ENCODE measurements at regions not wholly inside any gene's neighbourhood (a gene's known extent, or its start where the extent isn't known, plus 50 kb on each side); places are given as distances from the start of the nearest gene placed in this dataset.
"Not testable (repeated sequence)": the region's sequence is repeated elsewhere in the genome, so short reads cannot be mapped to it uniquely, and the experiment has no call there.

DNA sequence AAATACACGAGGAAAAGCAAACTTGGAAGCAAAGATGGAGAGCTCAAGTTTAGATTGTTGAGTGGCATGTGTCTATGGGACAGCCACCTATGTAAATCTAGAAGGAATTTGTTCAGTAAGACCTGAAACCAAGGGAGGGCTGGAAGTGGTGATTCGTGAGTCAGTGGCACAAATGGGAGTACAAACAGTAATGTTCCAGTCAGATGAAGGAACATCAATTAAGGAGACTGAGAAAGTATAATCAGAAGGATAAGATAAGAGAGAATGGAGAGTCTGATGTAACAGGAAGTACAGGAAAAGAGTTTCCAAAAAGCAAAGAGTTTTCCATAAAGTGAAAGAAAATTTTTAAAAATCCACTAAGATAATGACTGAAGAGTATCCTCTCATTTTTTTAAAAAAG lies 544.2 kb downstream of the KIF20B start:
- no peak overlapping the region for H3K27ac Mint-ChIP-seq
- no peaks in the 10 kb centered on the region for H3K9me3 Mint-ChIP-seq
- TF ChIP-seq, protein P1, sequence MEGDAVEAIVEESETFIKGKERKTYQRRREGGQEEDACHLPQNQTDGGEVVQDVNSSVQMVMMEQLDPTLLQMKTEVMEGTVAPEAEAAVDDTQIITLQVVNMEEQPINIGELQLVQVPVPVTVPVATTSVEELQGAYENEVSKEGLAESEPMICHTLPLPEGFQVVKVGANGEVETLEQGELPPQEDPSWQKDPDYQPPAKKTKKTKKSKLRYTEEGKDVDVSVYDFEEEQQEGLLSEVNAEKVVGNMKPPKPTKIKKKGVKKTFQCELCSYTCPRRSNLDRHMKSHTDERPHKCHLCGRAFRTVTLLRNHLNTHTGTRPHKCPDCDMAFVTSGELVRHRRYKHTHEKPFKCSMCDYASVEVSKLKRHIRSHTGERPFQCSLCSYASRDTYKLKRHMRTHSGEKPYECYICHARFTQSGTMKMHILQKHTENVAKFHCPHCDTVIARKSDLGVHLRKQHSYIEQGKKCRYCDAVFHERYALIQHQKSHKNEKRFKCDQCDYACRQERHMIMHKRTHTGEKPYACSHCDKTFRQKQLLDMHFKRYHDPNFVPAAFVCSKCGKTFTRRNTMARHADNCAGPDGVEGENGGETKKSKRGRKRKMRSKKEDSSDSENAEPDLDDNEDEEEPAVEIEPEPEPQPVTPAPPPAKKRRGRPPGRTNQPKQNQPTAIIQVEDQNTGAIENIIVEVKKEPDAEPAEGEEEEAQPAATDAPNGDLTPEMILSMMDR (conservative IDR thresholded peaks at IDR 0.05): no peak
- no peaks in the 10 kb centered on the region for H3K4me1 Mint-ChIP-seq (ENCODE audit: unreplicated experiment)
- no peaks in the 10 kb centered on the region for H3K27me3 Mint-ChIP-seq
- no peaks in the 10 kb centered on the region for H3K36me3 Mint-ChIP-seq
- DNase-seq (ENCODE audit: extremely low spot score, unreplicated experiment): no peak
- H3K4me3 Mint-ChIP-seq: no peak overlapping the region

DNA sequence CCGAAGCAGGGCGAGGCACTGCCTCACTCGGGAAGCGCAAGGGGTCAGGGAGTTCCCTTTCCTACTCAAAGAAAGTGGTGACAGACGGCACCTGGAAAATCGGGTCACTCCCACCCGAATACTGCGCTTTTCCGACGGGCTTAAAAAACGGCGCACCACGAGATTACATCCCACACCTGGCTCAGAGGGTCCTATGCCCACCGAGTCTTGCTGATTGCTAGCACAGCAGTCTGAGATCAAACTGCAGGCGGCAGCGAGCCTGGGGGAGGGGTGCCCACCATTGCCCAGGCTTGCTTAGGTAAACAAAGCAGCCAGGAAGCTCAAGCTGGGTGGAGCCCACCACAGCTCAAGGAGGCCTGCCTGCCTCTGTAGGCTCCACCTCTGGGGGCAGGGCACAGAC lies 549.4 kb downstream of the KIF20B start:
- H3K36me3 Mint-ChIP-seq; H3K27ac Mint-ChIP-seq; H3K4me1 Mint-ChIP-seq (ENCODE audit: unreplicated experiment); DNase-seq (ENCODE audit: extremely low spot score, unreplicated experiment); H3K9me3 Mint-ChIP-seq; H3K4me3 Mint-ChIP-seq; H3K27me3 Mint-ChIP-seq: not testable (repeated sequence)

DNA sequence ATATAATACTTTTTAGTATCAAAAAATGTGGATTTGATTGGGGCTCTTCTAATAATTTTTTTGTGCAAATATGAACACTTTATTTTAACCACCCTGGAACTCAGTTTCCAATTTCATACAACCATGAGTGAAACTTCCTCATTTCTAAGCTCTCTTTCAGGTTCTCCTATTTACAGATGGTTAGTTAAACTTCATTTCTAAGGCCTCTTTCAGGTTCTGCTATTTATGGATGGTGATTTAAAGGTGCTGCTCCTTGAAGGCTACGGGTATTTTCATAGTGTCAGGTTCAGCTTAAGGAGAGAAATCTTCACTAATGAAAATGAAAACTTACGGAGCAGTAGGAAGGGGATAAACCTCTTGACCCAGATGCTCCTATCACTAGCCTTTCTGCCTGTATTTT lies 568.3 kb downstream of the KIF20B start:
- TF ChIP-seq, protein P1 (conservative IDR thresholded peaks at IDR 0.05): no peak
- Mint-ChIP-seq H3K9me3 (no peaks in the 10 kb centered on the region), H3K27ac (no peak overlapping the region), H3K4me3 (no peak overlapping the region), H3K4me1 (ENCODE audit: unreplicated experiment) (no peaks in the 10 kb centered on the region), H3K36me3 (no peaks in the 10 kb centered on the region), H3K27me3 (no peaks in the 10 kb centered on the region)
- no peak for DNase-seq (ENCODE audit: extremely low spot score, unreplicated experiment)

- Mint-ChIP-seq H3K27me3 (no peaks in the 10 kb centered on the region), H3K4me1 (ENCODE audit: unreplicated experiment) (no peaks in the 10 kb centered on the region), H3K27ac (no peak overlapping the region), H3K4me3 (no peak overlapping the region), H3K36me3 (no peaks in the 10 kb centered on the region), H3K9me3 (no peaks in the 10 kb centered on the region)
- no peak for DNase-seq (ENCODE audit: extremely low spot score, unreplicated experiment)
- TF ChIP-seq, protein P1 (conservative IDR thresholded peaks at IDR 0.05): no peak
Measured at GRCh38 chr10:90274721-90275468, 573.5 kb downstream of the KIF20B start.

DNA sequence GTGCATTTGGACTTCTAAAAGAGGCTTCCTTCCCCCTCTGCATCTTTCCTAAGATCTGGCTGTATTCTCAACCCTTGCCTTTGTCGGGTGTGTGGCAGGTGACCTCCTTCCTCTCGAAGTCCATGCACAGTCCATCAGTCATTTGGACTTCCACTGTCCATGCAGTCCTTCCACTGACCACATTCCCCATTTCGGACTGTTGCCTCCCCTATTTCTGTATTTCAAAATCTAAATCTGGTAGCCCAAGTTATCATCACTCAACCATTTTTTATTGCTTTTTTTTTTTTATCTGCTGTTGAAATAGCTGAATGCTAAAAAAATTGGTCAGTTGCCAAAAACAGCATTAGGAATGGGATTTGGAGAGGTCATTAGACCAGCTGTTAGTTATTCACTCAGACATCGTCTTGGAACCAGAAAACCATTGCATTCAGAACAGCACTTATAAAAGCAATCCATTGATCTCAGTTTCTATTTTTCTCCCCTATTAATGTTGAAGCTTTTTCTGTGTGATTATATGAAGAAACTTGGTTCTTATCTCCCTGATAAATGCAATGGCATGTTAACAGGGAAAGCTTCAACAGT lies 575.6 kb downstream of the KIF20B start:
- TF ChIP-seq, protein P1 (conservative IDR thresholded peaks at IDR 0.05): no peak
- Mint-ChIP-seq H3K36me3 (no peaks in the 10 kb centered on the region), H3K4me1 (ENCODE audit: unreplicated experiment) (no peaks in the 10 kb centered on the region), H3K4me3 (no peak overlapping the region), H3K27me3 (no peaks in the 10 kb centered on the region), H3K27ac (no peak overlapping the region), H3K9me3 (no peaks in the 10 kb centered on the region)
- DNase-seq (ENCODE audit: extremely low spot score, unreplicated experiment): no peak

- Mint-ChIP-seq H3K36me3 (no peaks in the 10 kb centered on the region), H3K27ac (no peak overlapping the region), H3K27me3 (peaks cover 3% of the 10 kb centered on the region), H3K4me1 (ENCODE audit: unreplicated experiment) (peaks cover 5% of the 10 kb centered on the region), H3K9me3 (no peaks in the 10 kb centered on the region), H3K4me3 (no peak overlapping the region)
- TF ChIP-seq, protein P1 (conservative IDR thresholded peaks at IDR 0.05): no peak
- no peak for DNase-seq (ENCODE audit: extremely low spot score, unreplicated experiment)
Measured at GRCh38 chr10:90286406-90286805, 571.4 kb downstream of the HTR7 start.

Measured in type B pancreatic cell (in vitro differentiated cells).